CD4-positive, alpha-beta T cell (primary cell): ENCODE measurements at regions not wholly inside any gene's neighbourhood (a gene's known extent, or its start where the extent isn't known, plus 50 kb on each side); places are given as distances from the start of the nearest gene placed in this dataset.
A peak's percentile ranks its signal among the peaks of the same experiment; 100 is the strongest.

Experiments
- ATAC-seq: fragments of 200-7000 bp; cut with Tn5 transposase; one replicate; pipeline ENCODE4 v1.10.0; 2022; ENCODE audit warnings: mild to moderate bottlenecking; ENCODE audit not compliant: poor library complexity
- CTCF ChIA-PET: fragments of 350-600 bp; sonication (Branson Sonifier 250); formaldehyde crosslinking; loops from one replicate; lab custom pipeline; 2021; ENCODE audit warnings: antibody characterized with exemption, inconsistent platforms; lab: Charles Lee
- POLR2A ChIA-PET: fragments of 350-600 bp; sonication (Branson Sonifier 250); formaldehyde crosslinking; loops from one replicate; lab custom pipeline; 2021; ENCODE audit warnings: antibody characterized with exemption, inconsistent platforms; lab: Charles Lee
- DNase-seq, 14 experiments: peaks; one replicate each; pipeline ENCODE4 v3.0.0-alpha.2; 2013 to 2020; ENCODE audit warnings: mixed read lengths in 2 of 14
- H3K27ac ChIP-seq, 2 donors: one replicate each; pipeline versions ENCODE4 v1.5.1 to v1.7.0; 2013; ENCODE audit warnings: low read length in 2 of 2, low read depth in 1 of 2, mild to moderate bottlenecking in 1 of 2
- H3K27me3 ChIP-seq, 2 experiments: 1 replicate in 1 of 2; 2 replicates in 1 of 2; pipeline versions ENCODE4 v1.6.1 to v1.7.0; 2013; ENCODE audit warnings: low read length in 2 of 2, control low read depth in 1 of 2, mild to moderate bottlenecking in 1 of 2, moderate library complexity in 1 of 2; ENCODE audit not compliant: insufficient read depth in 2 of 2, control insufficient read depth in 1 of 2
- H3K36me3 ChIP-seq: one replicate; pipeline ENCODE4 v1.6.1; 2013; ENCODE audit warnings: low read length, control low read depth; ENCODE audit not compliant: insufficient read depth
- H3K4me1 ChIP-seq: one replicate; pipeline ENCODE4 v1.6.1; 2013; ENCODE audit warnings: low read length, control low read depth; ENCODE audit not compliant: insufficient read depth
- H3K4me3 ChIP-seq: one replicate; pipeline ENCODE4 v1.5.1; 2013; ENCODE audit warnings: mild to moderate bottlenecking, low read length, moderate library complexity
- H3K9me3 ChIP-seq, 2 experiments: 1 replicate in 1 of 2; 2 replicates in 1 of 2; pipeline versions ENCODE4 v1.6.1 to v1.7.0; 2013; ENCODE audit warnings: low read length in 2 of 2, mild to moderate bottlenecking in 2 of 2, control low read depth in 1 of 2, moderate library complexity in 1 of 2; ENCODE audit not compliant: control insufficient read depth in 1 of 2, insufficient read depth in 1 of 2
- H3K27ac Mint-ChIP-seq: one replicate; pipeline ENCODE4 v1.8.0; 2020; ENCODE audit warnings: mixed read lengths
- H3K27me3 Mint-ChIP-seq: one replicate; pipeline ENCODE4 v1.8.0; 2021; ENCODE audit warnings: mixed read lengths
- H3K36me3 Mint-ChIP-seq: one replicate; pipeline ENCODE4 v1.8.0; 2021; ENCODE audit warnings: low read depth, mixed read lengths
- H3K4me1 Mint-ChIP-seq: one replicate; pipeline ENCODE4 v1.8.0; 2021; ENCODE audit warnings: low read depth, mixed read lengths
- H3K4me3 Mint-ChIP-seq: one replicate; pipeline ENCODE4 v1.8.0; 2020; ENCODE audit warnings: mild to moderate bottlenecking, mixed read lengths
- H3K9me3 Mint-ChIP-seq: one replicate; pipeline ENCODE4 v1.8.0; 2020; ENCODE audit warnings: mixed read lengths
- CTCF ChIP-seq: fragments of 200-600 bp; IDR thresholded peaks from one replicate; pipeline ENCODE4 v1.8.0; 2022; ENCODE audit warnings: antibody characterized with exemption, mild to moderate bottlenecking
- intact Hi-C, 2 experiments: fragments of 100-400 bp; cut with DNase I in 1 of 2; cut with micrococcal nuclease in 1 of 2; formaldehyde crosslinking; loops; one replicate each; pipeline versions ENCODE4 v1.15.1 to v1.9.0; 2023 to 2025; cut with DNase I, micrococcal nuclease

GRCh38 chrX:39955625-39956024 lies 142.1 kb downstream of the BCOR start:
- H3K4me1 ChIP-seq, result peaks cover 7% of the 10 kb centered on the region
- H3K36me3 ChIP-seq, result no peaks in the 10 kb centered on the region
- no peaks in the 10 kb centered on the region for H3K36me3 Mint-ChIP-seq
- CTCF ChIA-PET, result no interaction called here
- no peak overlapping the region for H3K4me3 Mint-ChIP-seq
- POLR2A ChIA-PET, result no interaction called here
- no peak overlapping the region for H3K27ac ChIP-seq
- intact Hi-C loops, result no loop called here
- peaks cover 10% of the 10 kb centered on the region for H3K4me1 Mint-ChIP-seq
- no peak overlapping the region for H3K27ac Mint-ChIP-seq
- ATAC-seq (no peak), DNase-seq (peak in 1 of 14 experiments; percentile 19)
- H3K9me3 ChIP-seq, result no peaks in the 10 kb centered on the region
- TF ChIP-seq CTCF, result no peak
- H3K27me3 ChIP-seq, result no peaks in the 10 kb centered on the region
- H3K9me3 Mint-ChIP-seq, result no peaks in the 10 kb centered on the region
- no peak overlapping the region for H3K4me3 ChIP-seq
- no peaks in the 10 kb centered on the region for H3K27me3 Mint-ChIP-seq

GRCh38 chrX:39956803-39957394 lies 140.9 kb downstream of the BCOR start:
- POLR2A ChIA-PET, result no interaction called here
- intact Hi-C loops, result no loop called here

GRCh38 chrX:39957816-39958566 lies 139.8 kb downstream of the BCOR start:
- intact Hi-C loops, result no loop called here
- no peak overlapping the region for H3K27ac Mint-ChIP-seq

More at GRCh38 chrX:39956803-39957394, 140.9 kb downstream of the BCOR start:
- no peak overlapping the region for H3K4me3 Mint-ChIP-seq
- H3K27ac ChIP-seq, result no peak overlapping the region
- no peaks in the 10 kb centered on the region for H3K36me3 Mint-ChIP-seq
- no peaks in the 10 kb centered on the region for H3K27me3 Mint-ChIP-seq
- no peaks in the 10 kb centered on the region for H3K27me3 ChIP-seq
- peaks cover 7% of the 10 kb centered on the region for H3K4me1 ChIP-seq
- no peak for TF ChIP-seq CTCF
- peaks cover 10% of the 10 kb centered on the region for H3K4me1 Mint-ChIP-seq
- no peaks in the 10 kb centered on the region for H3K36me3 ChIP-seq
- H3K4me3 ChIP-seq, result no peak overlapping the region
- CTCF ChIA-PET, result no interaction called here
- no peak for ATAC-seq
- no peaks in the 10 kb centered on the region for H3K9me3 Mint-ChIP-seq
- H3K9me3 ChIP-seq, result no peaks in the 10 kb centered on the region
- DNase-seq, result no peak
- no peak overlapping the region for H3K27ac Mint-ChIP-seq

More at GRCh38 chrX:39957816-39958566, 139.8 kb downstream of the BCOR start:
- H3K9me3 ChIP-seq, result no peaks in the 10 kb centered on the region
- ChIA-PET CTCF (no interaction called here), POLR2A (interaction anchor here (0.7 kb wide), 1 partner anchor 50 kb away, joined by 3 read pairs; no protein-coding TSS in a partner anchor)
- no peaks in the 10 kb centered on the region for H3K27me3 ChIP-seq
- no peaks in the 10 kb centered on the region for H3K36me3 Mint-ChIP-seq
- H3K27me3 Mint-ChIP-seq, result no peaks in the 10 kb centered on the region
- TF ChIP-seq CTCF, result no peak
- H3K4me1 ChIP-seq, result peaks cover 7% of the 10 kb centered on the region
- DNase-seq (no peak), ATAC-seq (no peak)
- H3K9me3 Mint-ChIP-seq, result no peaks in the 10 kb centered on the region
- H3K27ac ChIP-seq, result no peak overlapping the region
- peaks cover 10% of the 10 kb centered on the region for H3K4me1 Mint-ChIP-seq
- H3K4me3 ChIP-seq, result no peak overlapping the region
- no peaks in the 10 kb centered on the region for H3K36me3 ChIP-seq
- H3K4me3 Mint-ChIP-seq, result no peak overlapping the region
